RKO (cell line): ENCODE measurements at regions not wholly inside any gene's neighbourhood (a gene's known extent, or its start where the extent isn't known, plus 50 kb on each side); places are given as distances from the start of the nearest gene placed in this dataset.

Experiments
- DNase-seq: peaks from one replicate; pipeline ENCODE4 v3.0.0-alpha.2; 2016; ENCODE audit warnings: low spot score

GRCh38 chr1:199855580-199855979 is 171.9 kb upstream of the NR5A2 start:
- peak; percentile 60 for DNase-seq

GRCh38 chr1:199856216-199856780 is 171.2 kb upstream of the NR5A2 start:
- DNase-seq = no peak

- DNase-seq = no peak
These were observed 170.4 kb upstream of the NR5A2 start for GRCh38 chr1:199857108-199857507.

GRCh38 chr1:199857516-199857915 is 170.0 kb upstream of the NR5A2 start:
- no peak for DNase-seq

GRCh38 chr1:199858171-199858570 is 169.3 kb upstream of the NR5A2 start:
- no peak for DNase-seq

GRCh38 chr1:199858856-199859255 is 168.7 kb upstream of the NR5A2 start:
- DNase-seq = no peak

- DNase-seq = peak; percentile 79
These were observed 168.0 kb upstream of the NR5A2 start for GRCh38 chr1:199859491-199859933.

GRCh38 chr1:199861020-199861795 is 166.3 kb upstream of the NR5A2 start:
- DNase-seq = no peak

GRCh38 chr1:199862047-199862446 is 165.5 kb upstream of the NR5A2 start:
- DNase-seq = no peak

- DNase-seq = no peak
These were observed 161.3 kb upstream of the NR5A2 start for GRCh38 chr1:199866210-199866617.

GRCh38 chr1:199867601-199868000 is 159.9 kb upstream of the NR5A2 start:
- no peak for DNase-seq

GRCh38 chr1:199868777-199869176 is 158.7 kb upstream of the NR5A2 start:
- no peak for DNase-seq

- no peak for DNase-seq
These were observed 152.2 kb upstream of the NR5A2 start for GRCh38 chr1:199875337-199875736.

- no peak for DNase-seq
These were observed 151.7 kb upstream of the NR5A2 start for GRCh38 chr1:199875856-199876255.

GRCh38 chr1:199877526-199878384 is 149.8 kb upstream of the NR5A2 start:
- no peak for DNase-seq

GRCh38 chr1:199878823-199879222 is 148.7 kb upstream of the NR5A2 start:
- no peak for DNase-seq

GRCh38 chr1:199898654-199899053 is 128.9 kb upstream of the NR5A2 start:
- no peak for DNase-seq

GRCh38 chr1:199901341-199901740 is 126.2 kb upstream of the NR5A2 start:
- DNase-seq = no peak

GRCh38 chr1:199907361-199907760 is 120.1 kb upstream of the NR5A2 start:
- DNase-seq = no peak

- no peak for DNase-seq
These were observed 118.4 kb upstream of the NR5A2 start for GRCh38 chr1:199909137-199909536.

GRCh38 chr1:199913318-199913717 is 114.2 kb upstream of the NR5A2 start:
- no peak for DNase-seq

GRCh38 chr1:199914546-199914945 is 113.0 kb upstream of the NR5A2 start:
- DNase-seq = no peak
